Hepatocyte (in vitro differentiated cells): ENCODE measurements at regions not wholly inside any gene's neighbourhood (a gene's known extent, or its start where the extent isn't known, plus 50 kb on each side); places are given as distances from the start of the nearest gene placed in this dataset.

ENCODE experiments used
- EZH2 ChIP-seq: fragments of 200-600 bp; sonication (generic); IDR thresholded peaks from 2 replicates; pipeline ENCODE4 v1.6.1; 2016; ENCODE audit warnings: antibody characterized with exemption, mild to moderate bottlenecking, borderline replicate concordance
- EZH2phosphoT487 ChIP-seq: fragments of 200-600 bp; sonication (generic); IDR thresholded peaks from one replicate; pipeline ENCODE4 v1.6.1; 2018; ENCODE audit warnings: antibody characterized with exemption, mild to moderate bottlenecking, low read depth, moderate library complexity; ENCODE audit not compliant: unreplicated experiment, severe bottlenecking
- TF ChIP-seq, protein P1 (sequence below): fragments of 200-600 bp; sonication (generic); IDR thresholded peaks from 2 replicates; pipeline ENCODE4 v1.5.1; 2016; ENCODE audit warnings: antibody characterized with exemption, mild to moderate bottlenecking; ENCODE audit not compliant: poor library complexity

GRCh38 chr11:133681901-133682300 lies 149.6 kb upstream of the OPCML start:
- TF ChIP-seq, protein P1, sequence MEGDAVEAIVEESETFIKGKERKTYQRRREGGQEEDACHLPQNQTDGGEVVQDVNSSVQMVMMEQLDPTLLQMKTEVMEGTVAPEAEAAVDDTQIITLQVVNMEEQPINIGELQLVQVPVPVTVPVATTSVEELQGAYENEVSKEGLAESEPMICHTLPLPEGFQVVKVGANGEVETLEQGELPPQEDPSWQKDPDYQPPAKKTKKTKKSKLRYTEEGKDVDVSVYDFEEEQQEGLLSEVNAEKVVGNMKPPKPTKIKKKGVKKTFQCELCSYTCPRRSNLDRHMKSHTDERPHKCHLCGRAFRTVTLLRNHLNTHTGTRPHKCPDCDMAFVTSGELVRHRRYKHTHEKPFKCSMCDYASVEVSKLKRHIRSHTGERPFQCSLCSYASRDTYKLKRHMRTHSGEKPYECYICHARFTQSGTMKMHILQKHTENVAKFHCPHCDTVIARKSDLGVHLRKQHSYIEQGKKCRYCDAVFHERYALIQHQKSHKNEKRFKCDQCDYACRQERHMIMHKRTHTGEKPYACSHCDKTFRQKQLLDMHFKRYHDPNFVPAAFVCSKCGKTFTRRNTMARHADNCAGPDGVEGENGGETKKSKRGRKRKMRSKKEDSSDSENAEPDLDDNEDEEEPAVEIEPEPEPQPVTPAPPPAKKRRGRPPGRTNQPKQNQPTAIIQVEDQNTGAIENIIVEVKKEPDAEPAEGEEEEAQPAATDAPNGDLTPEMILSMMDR = peak; percentile 5
- no peak for TF ChIP-seq EZH2
- no peak for TF ChIP-seq EZH2phosphoT487
